Activated naive CD4-positive, alpha-beta T cell treated with anti-CD3 and anti-CD28 coated beads, Interleukin-2, amount 50 U/mL, for 24 hours (primary cell): ENCODE measurements at regions not wholly inside any gene's neighbourhood (a gene's known extent, or its start where the extent isn't known, plus 50 kb on each side); places are given as distances from the start of the nearest gene placed in this dataset.

Experiments
- H3K27ac Mint-ChIP-seq: one replicate; pipeline ENCODE4 v1.8.0; 2021; ENCODE audit warnings: mild to moderate bottlenecking, mixed read lengths
- H3K27me3 Mint-ChIP-seq: one replicate; pipeline ENCODE4 v1.8.0; 2021; ENCODE audit warnings: mixed read lengths
- H3K36me3 Mint-ChIP-seq: one replicate; pipeline ENCODE4 v1.8.0; 2021; ENCODE audit warnings: mixed read lengths
- H3K4me1 Mint-ChIP-seq: one replicate; pipeline ENCODE4 v1.8.0; 2021; ENCODE audit warnings: mixed read lengths
- H3K4me3 Mint-ChIP-seq: one replicate; pipeline ENCODE4 v1.8.0; 2021; ENCODE audit warnings: mild to moderate bottlenecking, mixed read lengths
- H3K9me3 Mint-ChIP-seq: one replicate; pipeline ENCODE4 v1.8.0; 2021; ENCODE audit warnings: mixed read lengths

- no peak overlapping the region for H3K27ac Mint-ChIP-seq
- H3K4me3 Mint-ChIP-seq: no peak overlapping the region
- H3K36me3 Mint-ChIP-seq: no peaks in the 10 kb centered on the region
- no peaks in the 10 kb centered on the region for H3K9me3 Mint-ChIP-seq
- peaks cover 1% of the 10 kb centered on the region for H3K27me3 Mint-ChIP-seq
- no peaks in the 10 kb centered on the region for H3K4me1 Mint-ChIP-seq
Observed at GRCh38 chr14:101241147-101241546, 320.1 kb upstream of the DIO3 start.

- H3K4me3 Mint-ChIP-seq: no peak overlapping the region
- peaks cover 1% of the 10 kb centered on the region for H3K27me3 Mint-ChIP-seq
- H3K27ac Mint-ChIP-seq: no peak overlapping the region
Observed at GRCh38 chr14:101241807-101242278, 319.5 kb upstream of the DIO3 start.

GRCh38 chr14:101242442-101243385 is 318.6 kb upstream of the DIO3 start:
- Mint-ChIP-seq H3K4me1 (no peaks in the 10 kb centered on the region), H3K27ac (no peak overlapping the region), H3K9me3 (no peaks in the 10 kb centered on the region), H3K36me3 (no peaks in the 10 kb centered on the region), H3K4me3 (no peak overlapping the region), H3K27me3 (peaks cover 2% of the 10 kb centered on the region)

More at GRCh38 chr14:101241807-101242278, 319.5 kb upstream of the DIO3 start:
- Mint-ChIP-seq H3K4me1 (no peaks in the 10 kb centered on the region), H3K36me3 (no peaks in the 10 kb centered on the region), H3K9me3 (no peaks in the 10 kb centered on the region)

GRCh38 chr14:101243587-101244338 is 317.5 kb upstream of the DIO3 start:
- H3K27ac Mint-ChIP-seq: no peak overlapping the region
- H3K27me3 Mint-ChIP-seq: peaks cover 3% of the 10 kb centered on the region
- H3K9me3 Mint-ChIP-seq: no peaks in the 10 kb centered on the region
- no peaks in the 10 kb centered on the region for H3K36me3 Mint-ChIP-seq
- no peak overlapping the region for H3K4me3 Mint-ChIP-seq
- no peaks in the 10 kb centered on the region for H3K4me1 Mint-ChIP-seq

- no peaks in the 10 kb centered on the region for H3K9me3 Mint-ChIP-seq
- peaks cover 9% of the 10 kb centered on the region for H3K27me3 Mint-ChIP-seq
- no peak overlapping the region for H3K27ac Mint-ChIP-seq
- H3K36me3 Mint-ChIP-seq: no peaks in the 10 kb centered on the region
- no peaks in the 10 kb centered on the region for H3K4me1 Mint-ChIP-seq
- H3K4me3 Mint-ChIP-seq: no peak overlapping the region
Observed at GRCh38 chr14:101246894-101247841, 314.1 kb upstream of the DIO3 start.

GRCh38 chr14:101247842-101248725 is 313.2 kb upstream of the DIO3 start:
- no peak overlapping the region for H3K27ac Mint-ChIP-seq

GRCh38 chr14:101248840-101249675 is 312.2 kb upstream of the DIO3 start:
- Mint-ChIP-seq H3K4me1 (no peaks in the 10 kb centered on the region), H3K27me3 (peaks cover 13% of the 10 kb centered on the region), H3K27ac (no peak overlapping the region), H3K4me3 (no peak overlapping the region), H3K9me3 (no peaks in the 10 kb centered on the region), H3K36me3 (no peaks in the 10 kb centered on the region)

More at GRCh38 chr14:101247842-101248725, 313.2 kb upstream of the DIO3 start:
- no peaks in the 10 kb centered on the region for H3K4me1 Mint-ChIP-seq
- peaks cover 13% of the 10 kb centered on the region for H3K27me3 Mint-ChIP-seq
- H3K4me3 Mint-ChIP-seq: no peak overlapping the region
- H3K9me3 Mint-ChIP-seq: no peaks in the 10 kb centered on the region
- no peaks in the 10 kb centered on the region for H3K36me3 Mint-ChIP-seq

GRCh38 chr14:101249676-101250036 is 311.6 kb upstream of the DIO3 start:
- Mint-ChIP-seq H3K27me3 (peaks cover 13% of the 10 kb centered on the region), H3K36me3 (no peaks in the 10 kb centered on the region), H3K4me3 (no peak overlapping the region), H3K27ac (no peak overlapping the region), H3K9me3 (no peaks in the 10 kb centered on the region), H3K4me1 (no peaks in the 10 kb centered on the region)

- Mint-ChIP-seq H3K4me3 (no peak overlapping the region), H3K4me1 (no peaks in the 10 kb centered on the region), H3K36me3 (no peaks in the 10 kb centered on the region), H3K27me3 (peaks cover 13% of the 10 kb centered on the region), H3K27ac (no peak overlapping the region), H3K9me3 (no peaks in the 10 kb centered on the region)
Observed at GRCh38 chr14:101250336-101250947, 310.9 kb upstream of the DIO3 start.

- Mint-ChIP-seq H3K4me1 (no peaks in the 10 kb centered on the region), H3K9me3 (no peaks in the 10 kb centered on the region)
Observed at GRCh38 chr14:101250948-101251811, 310.1 kb upstream of the DIO3 start.

GRCh38 chr14:101251812-101252442 is 309.4 kb upstream of the DIO3 start:
- Mint-ChIP-seq H3K9me3 (no peaks in the 10 kb centered on the region), H3K4me3 (no peak overlapping the region), H3K27ac (no peak overlapping the region), H3K36me3 (no peaks in the 10 kb centered on the region), H3K27me3 (peaks cover 13% of the 10 kb centered on the region), H3K4me1 (no peaks in the 10 kb centered on the region)

More at GRCh38 chr14:101250948-101251811, 310.1 kb upstream of the DIO3 start:
- Mint-ChIP-seq H3K4me3 (no peak overlapping the region), H3K27me3 (peaks cover 13% of the 10 kb centered on the region), H3K27ac (no peak overlapping the region), H3K36me3 (no peaks in the 10 kb centered on the region)

GRCh38 chr14:101252443-101253214 is 308.7 kb upstream of the DIO3 start:
- Mint-ChIP-seq H3K27me3 (peaks cover 13% of the 10 kb centered on the region), H3K9me3 (no peaks in the 10 kb centered on the region), H3K36me3 (no peaks in the 10 kb centered on the region), H3K4me1 (no peaks in the 10 kb centered on the region), H3K27ac (no peak overlapping the region), H3K4me3 (no peak overlapping the region)
